H9 (cell line): ENCODE measurements at regions not wholly inside any gene's neighbourhood (a gene's known extent, or its start where the extent isn't known, plus 50 kb on each side); places are given as distances from the start of the nearest gene placed in this dataset.

Experiments used
- DNase-seq: peaks from one replicate; pipeline ENCODE4 v3.0.0-alpha.2; 2017
- H2AFZ ChIP-seq: one replicate; pipeline ENCODE4 v1.6.1; 2013; ENCODE audit warnings: mild to moderate bottlenecking, low read length, control low read depth, moderate library complexity
- H2AK5ac ChIP-seq: 2 replicates; pipeline ENCODE4 v1.6.1; 2013; ENCODE audit warnings: low read length, control low read depth, mixed read lengths; ENCODE audit not compliant: insufficient read length
- H2BK120ac ChIP-seq: one replicate; pipeline ENCODE4 v1.6.1; 2013; ENCODE audit warnings: low read depth, mild to moderate bottlenecking, low read length, control low read depth, inconsistent platforms; ENCODE audit not compliant: poor library complexity, severe bottlenecking
- H2BK12ac ChIP-seq: 2 replicates; pipeline ENCODE4 v1.6.1; 2013; ENCODE audit warnings: low read length, control low read depth, mixed read lengths, low read depth; ENCODE audit not compliant: insufficient read length
- H2BK15ac ChIP-seq: 2 replicates; pipeline ENCODE4 v1.6.1; 2013; ENCODE audit warnings: low read depth, low read length, control low read depth
- H2BK20ac ChIP-seq: one replicate; pipeline ENCODE4 v1.6.1; 2013; ENCODE audit warnings: low read depth, mild to moderate bottlenecking, low read length, control low read depth, inconsistent platforms; ENCODE audit not compliant: poor library complexity, severe bottlenecking
- H2BK5ac ChIP-seq: 2 replicates; pipeline ENCODE4 v1.6.1; 2013; ENCODE audit warnings: low read length, control low read depth, mixed read lengths; ENCODE audit not compliant: insufficient read length
- H3K14ac ChIP-seq: 2 replicates; pipeline ENCODE4 v1.6.1; 2013; ENCODE audit warnings: low read length, control low read depth; ENCODE audit not compliant: insufficient read depth
- H3K18ac ChIP-seq: 2 replicates; pipeline ENCODE4 v1.6.1; 2013; ENCODE audit warnings: low read depth, mild to moderate bottlenecking, mixed read lengths, low read length, control low read depth; ENCODE audit not compliant: insufficient read length
- H3K23ac ChIP-seq: 2 replicates; pipeline ENCODE4 v1.6.1; 2013; ENCODE audit warnings: low read length, control low read depth, mixed read lengths, low read depth; ENCODE audit not compliant: insufficient read length
- H3K23me2 ChIP-seq: 2 replicates; pipeline ENCODE4 v1.6.1; 2013; ENCODE audit warnings: low read depth, mild to moderate bottlenecking, mixed read lengths, low read length, control low read depth; ENCODE audit not compliant: insufficient read length, poor library complexity, severe bottlenecking
- H3K27ac ChIP-seq: 2 replicates; pipeline ENCODE4 v1.5.1; 2013; ENCODE audit warnings: low read length, control low read depth, mixed read lengths, low read depth; ENCODE audit not compliant: insufficient read length
- H3K27me3 ChIP-seq: 2 replicates; pipeline ENCODE4 v1.6.1; 2013; ENCODE audit warnings: low read length, control low read depth, inconsistent platforms; ENCODE audit not compliant: insufficient read depth
- H3K4ac ChIP-seq: 2 replicates; pipeline ENCODE4 v1.6.1; 2013; ENCODE audit warnings: low read depth, mild to moderate bottlenecking, control low read depth, inconsistent platforms, low read length, moderate library complexity
- H3K4me1 ChIP-seq: 2 replicates; pipeline ENCODE4 v1.6.1; 2013; ENCODE audit warnings: low read length, control low read depth, inconsistent platforms; ENCODE audit not compliant: insufficient read depth
- H3K4me2 ChIP-seq: 2 replicates; pipeline ENCODE4 v1.6.1; 2013; ENCODE audit warnings: low read length, control low read depth, mixed read lengths; ENCODE audit not compliant: insufficient read length, insufficient read depth
- H3K56ac ChIP-seq: 2 replicates; pipeline ENCODE4 v1.6.1; 2013; ENCODE audit warnings: low read depth, mild to moderate bottlenecking, mixed read lengths, low read length, control low read depth; ENCODE audit not compliant: insufficient read length
- H3K79me1 ChIP-seq: 2 replicates; pipeline ENCODE4 v1.6.1; 2013; ENCODE audit warnings: low read depth, mild to moderate bottlenecking, moderate library complexity, low read length, control low read depth, inconsistent platforms; ENCODE audit not compliant: insufficient read depth, poor library complexity, severe bottlenecking
- H3K79me2 ChIP-seq: 2 replicates; pipeline ENCODE4 v1.6.1; 2013; ENCODE audit warnings: low read length, control low read depth, inconsistent platforms; ENCODE audit not compliant: insufficient read depth
- H3K9ac ChIP-seq: 2 replicates; pipeline ENCODE4 v1.6.1; 2013; ENCODE audit warnings: low read length, control low read depth, mixed read lengths; ENCODE audit not compliant: insufficient read length; ENCODE audit errors: extremely low read depth
- H3K9me3 ChIP-seq: one replicate; pipeline ENCODE4 v1.6.1; 2013; ENCODE audit warnings: low read depth, low read length, inconsistent platforms; ENCODE audit not compliant: control insufficient read depth
- H3T11ph ChIP-seq: one replicate; pipeline ENCODE4 v1.6.1; 2013; ENCODE audit warnings: mild to moderate bottlenecking, low read length, control low read depth, inconsistent platforms
- H4K20me1 ChIP-seq: one replicate; pipeline ENCODE4 v1.6.1; 2013; ENCODE audit not compliant: control insufficient read depth, insufficient read length, insufficient read depth
- H4K5ac ChIP-seq: 2 replicates; pipeline ENCODE4 v1.6.1; 2013; ENCODE audit warnings: low read depth, mild to moderate bottlenecking, mixed read lengths, low read length, control low read depth; ENCODE audit not compliant: insufficient read length
- H4K8ac ChIP-seq: replicated peaks from 2 replicates; pipeline ENCODE4 v1.6.1; 2013; ENCODE audit warnings: low read length, control low read depth, mixed read lengths, low read depth; ENCODE audit not compliant: insufficient read length
- H4K91ac ChIP-seq: 2 replicates; pipeline ENCODE4 v1.6.1; 2013; ENCODE audit warnings: low read depth, mild to moderate bottlenecking, moderate library complexity, mixed read lengths, low read length, control low read depth; ENCODE audit not compliant: insufficient read length
- H3K27ac Mint-ChIP-seq, 3 experiments: 2 replicates in 2 of 3; 3 replicates in 1 of 3; pipeline ENCODE4 v1.8.0; 2020 to 2021; ENCODE audit warnings: mixed read lengths in 3 of 3, mild to moderate bottlenecking in 1 of 3, moderate library complexity in 1 of 3
- H3K27me3 Mint-ChIP-seq: 2 replicates; pipeline ENCODE4 v1.8.0; 2021; ENCODE audit warnings: low read depth, mild to moderate bottlenecking, moderate library complexity, mixed read lengths
- H3K36me3 Mint-ChIP-seq, 3 experiments: 2 replicates in 2 of 3; 3 replicates in 1 of 3; pipeline ENCODE4 v1.8.0; 2020 to 2021; ENCODE audit warnings: low read depth in 3 of 3, mixed read lengths in 3 of 3; ENCODE audit not compliant: insufficient read depth in 1 of 3
- H3K4me1 Mint-ChIP-seq, 2 experiments: 2 replicates each; pipeline ENCODE4 v1.8.0; 2020; ENCODE audit warnings: mixed read lengths in 2 of 2
- H3K4me3 Mint-ChIP-seq, 2 experiments: 2 replicates in 1 of 2; 3 replicates in 1 of 2; pipeline ENCODE4 v1.8.0; 2020 to 2021; ENCODE audit warnings: mild to moderate bottlenecking in 2 of 2, mixed read lengths in 2 of 2, moderate library complexity in 1 of 2
- H3K9me3 Mint-ChIP-seq, 2 experiments: 2 replicates in 1 of 2; 3 replicates in 1 of 2; pipeline ENCODE4 v1.8.0; 2020; ENCODE audit warnings: mild to moderate bottlenecking in 2 of 2, mixed read lengths in 2 of 2, moderate library complexity in 1 of 2
- WGBS: extraction: QIAGEN DNeasy Blood & Tissue Kit; methylation state at CpG from one replicate; pipeline ENCODE4 v1.1.7; 2013; ENCODE audit warnings: missing lambda C conversion rate, low lambda C conversion rate, mixed read lengths; ENCODE audit not compliant: insufficient read length; ENCODE audit errors: extremely low coverage; 5-methylcytosine and 5-hydroxymethylcytosine counted together
- TF ChIP-seq, protein P1 (sequence below): fragments of 200-600 bp; sonication (generic); conservative IDR thresholded peaks from 3 replicates; pipeline ENCODE4 v1.8.0; 2021; ENCODE audit warnings: antibody characterized with exemption, mild to moderate bottlenecking

DNA sequence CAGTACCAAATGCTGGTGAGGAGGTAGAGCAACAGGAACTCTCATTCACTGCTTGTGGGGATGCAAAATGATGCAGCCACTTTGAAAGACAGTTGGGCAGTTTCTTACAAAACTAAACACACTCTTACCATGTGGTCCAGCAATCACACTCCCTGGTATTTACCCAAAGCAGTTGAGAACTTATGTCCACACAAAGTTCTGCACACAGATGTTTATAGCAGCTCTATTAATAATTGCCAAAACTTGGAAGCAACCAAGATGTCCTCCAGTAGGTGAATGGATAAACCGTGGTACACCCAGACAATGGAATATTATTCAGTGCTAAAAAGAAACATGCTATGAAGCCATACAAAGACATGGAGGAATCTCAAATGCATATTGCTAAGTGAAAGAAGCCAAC, 139.1 kb upstream of the SLC6A11 start:
- H2BK120ac ChIP-seq, result no peak overlapping the region
- no peak overlapping the region for H3K18ac ChIP-seq
- no peak overlapping the region for H3K4me2 ChIP-seq
- no peak overlapping the region for H2AFZ ChIP-seq
- no peaks in the 10 kb centered on the region; the same call in 1 of the 2 replicates for H3K27me3 ChIP-seq
- no peak overlapping the region for H2BK12ac ChIP-seq
- Mint-ChIP-seq H3K27me3 (peaks cover 4% of the 10 kb centered on the region), H3K27ac (no peak overlapping the region), H3K36me3 (no peaks in the 10 kb centered on the region), H3K9me3 (no peaks in the 10 kb centered on the region; a peak in 1 of 5 replicates), H3K4me3 (no peak overlapping the region), H3K4me1 (peaks cover 5 to 7% of the 10 kb centered on the region in 2 experiments)
- no peaks in the 10 kb centered on the region for H3K79me2 ChIP-seq
- H3K9ac ChIP-seq, result no peak overlapping the region
- H4K8ac ChIP-seq, result no peak overlapping the region
- H4K91ac ChIP-seq, result no peak overlapping the region
- H3K23ac ChIP-seq, result no peak overlapping the region
- H4K20me1 ChIP-seq, result no peaks in the 10 kb centered on the region
- H3K4ac ChIP-seq, result no peak overlapping the region
- no peak overlapping the region for H2BK20ac ChIP-seq
- no peak overlapping the region for H4K5ac ChIP-seq
- H3K27ac ChIP-seq, result no peak overlapping the region
- H2BK15ac ChIP-seq, result no peak overlapping the region
- H2BK5ac ChIP-seq, result no peak overlapping the region
- TF ChIP-seq, protein P1, sequence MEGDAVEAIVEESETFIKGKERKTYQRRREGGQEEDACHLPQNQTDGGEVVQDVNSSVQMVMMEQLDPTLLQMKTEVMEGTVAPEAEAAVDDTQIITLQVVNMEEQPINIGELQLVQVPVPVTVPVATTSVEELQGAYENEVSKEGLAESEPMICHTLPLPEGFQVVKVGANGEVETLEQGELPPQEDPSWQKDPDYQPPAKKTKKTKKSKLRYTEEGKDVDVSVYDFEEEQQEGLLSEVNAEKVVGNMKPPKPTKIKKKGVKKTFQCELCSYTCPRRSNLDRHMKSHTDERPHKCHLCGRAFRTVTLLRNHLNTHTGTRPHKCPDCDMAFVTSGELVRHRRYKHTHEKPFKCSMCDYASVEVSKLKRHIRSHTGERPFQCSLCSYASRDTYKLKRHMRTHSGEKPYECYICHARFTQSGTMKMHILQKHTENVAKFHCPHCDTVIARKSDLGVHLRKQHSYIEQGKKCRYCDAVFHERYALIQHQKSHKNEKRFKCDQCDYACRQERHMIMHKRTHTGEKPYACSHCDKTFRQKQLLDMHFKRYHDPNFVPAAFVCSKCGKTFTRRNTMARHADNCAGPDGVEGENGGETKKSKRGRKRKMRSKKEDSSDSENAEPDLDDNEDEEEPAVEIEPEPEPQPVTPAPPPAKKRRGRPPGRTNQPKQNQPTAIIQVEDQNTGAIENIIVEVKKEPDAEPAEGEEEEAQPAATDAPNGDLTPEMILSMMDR, result no peak
- H3K79me1 ChIP-seq, result no peaks in the 10 kb centered on the region
- H3K56ac ChIP-seq, result no peak overlapping the region
- no peak overlapping the region for H3K14ac ChIP-seq
- H3K9me3 ChIP-seq, result no peaks in the 10 kb centered on the region
- no peaks in the 10 kb centered on the region; the same call in 1 of the 2 replicates for H3K4me1 ChIP-seq
- no CpG with 5 or more reads among the region's 1 CpG for WGBS
- no peak overlapping the region for H2AK5ac ChIP-seq
- DNase-seq, result no peak
- H3T11ph ChIP-seq, result no peak overlapping the region
- H3K23me2 ChIP-seq, result no peaks in the 10 kb centered on the region
